Ishikawa (cell line): ENCODE measurements at regions not wholly inside any gene's neighbourhood (a gene's known extent, or its start where the extent isn't known, plus 50 kb on each side); places are given as distances from the start of the nearest gene placed in this dataset.

Experiments
- CEBPB ChIP-seq: IDR thresholded peaks from 2 replicates; pipeline ENCODE4 v1.6.1; 2012
- CREB1 ChIP-seq: IDR thresholded peaks from 2 replicates; pipeline ENCODE4 v1.6.1; 2012; ENCODE audit warnings: low read depth
- EGR1 ChIP-seq: IDR thresholded peaks from 2 replicates; pipeline ENCODE4 v1.6.1; 2012
- EP300 ChIP-seq: IDR thresholded peaks from 2 replicates; pipeline ENCODE4 v1.6.1; 2012; ENCODE audit warnings: borderline replicate concordance
- RAD21 ChIP-seq: IDR thresholded peaks from 2 replicates; pipeline ENCODE4 v1.6.1; 2012; ENCODE audit warnings: low read depth
- TAF1 ChIP-seq: IDR thresholded peaks from 2 replicates; pipeline ENCODE4 v1.6.1; 2012; ENCODE audit warnings: low read depth, mild to moderate bottlenecking
- TCF12 ChIP-seq: IDR thresholded peaks from 2 replicates; pipeline ENCODE4 v1.6.1; 2012; ENCODE audit warnings: low read depth
- YY1 ChIP-seq: IDR thresholded peaks from 2 replicates; pipeline ENCODE4 v1.6.1; 2012; ENCODE audit warnings: low read depth
- ZBTB7A ChIP-seq: IDR thresholded peaks from 2 replicates; pipeline ENCODE4 v1.6.1; 2012; ENCODE audit warnings: low read depth
- TF ChIP-seq, protein P1 (sequence below): IDR thresholded peaks from 2 replicates; pipeline ENCODE4 v1.6.1; 2012; ENCODE audit warnings: low read depth, mild to moderate bottlenecking
- TF ChIP-seq, protein P2 (sequence below): IDR thresholded peaks from 2 replicates; pipeline ENCODE4 v1.6.1; 2012

DNA sequence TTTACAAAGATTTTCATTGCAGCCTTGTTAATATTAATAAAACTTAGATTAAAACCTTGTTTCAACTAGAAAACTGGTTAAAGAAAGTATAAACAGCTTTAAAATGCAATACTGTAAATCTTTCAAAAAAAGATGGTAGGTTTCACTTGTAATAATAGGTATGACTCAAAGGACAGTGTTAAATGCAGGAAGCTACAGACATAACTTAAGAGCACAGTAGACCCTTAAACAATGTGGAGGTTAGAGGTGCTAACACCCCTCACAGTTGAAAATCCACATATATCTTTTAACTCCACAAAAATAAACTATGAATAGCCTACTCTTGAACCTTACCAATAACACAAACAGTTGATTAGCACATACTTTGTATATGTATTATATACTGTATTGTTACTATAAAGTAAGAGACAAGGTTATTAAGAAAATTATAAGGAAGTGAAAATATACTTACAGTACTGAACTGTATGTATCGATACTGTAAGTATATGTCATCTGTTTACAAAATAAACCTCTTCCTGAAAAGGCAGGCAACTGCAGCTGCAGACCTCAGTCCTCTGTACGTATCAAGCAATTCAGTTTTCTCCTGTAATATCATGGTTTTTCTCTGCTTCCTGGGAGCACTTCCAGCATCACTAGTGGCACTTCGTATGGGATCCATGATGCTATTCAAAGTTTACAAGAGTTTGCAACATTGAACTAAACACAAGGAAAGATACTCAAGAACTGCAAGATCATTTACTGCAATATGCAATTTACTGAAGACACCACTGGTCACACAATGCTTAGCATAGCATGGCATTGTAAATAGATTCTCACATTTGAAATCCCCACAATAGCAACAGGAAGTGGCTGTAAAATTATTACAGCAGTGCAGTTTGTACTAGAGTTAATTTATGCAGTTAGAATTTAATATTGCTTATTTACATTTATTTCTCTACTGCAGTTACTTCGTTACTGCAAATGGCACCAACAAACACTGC is 610.5 kb upstream of the LRRTM4 start:
- TF ChIP-seq YY1 (no peak), CEBPB (no peak), RAD21 (no peak), CREB1 (no peak), TCF12 (no peak), ZBTB7A (no peak), EGR1 (no peak), TAF1 (no peak), EP300 (no peak)
- TF ChIP-seq, protein P1, sequence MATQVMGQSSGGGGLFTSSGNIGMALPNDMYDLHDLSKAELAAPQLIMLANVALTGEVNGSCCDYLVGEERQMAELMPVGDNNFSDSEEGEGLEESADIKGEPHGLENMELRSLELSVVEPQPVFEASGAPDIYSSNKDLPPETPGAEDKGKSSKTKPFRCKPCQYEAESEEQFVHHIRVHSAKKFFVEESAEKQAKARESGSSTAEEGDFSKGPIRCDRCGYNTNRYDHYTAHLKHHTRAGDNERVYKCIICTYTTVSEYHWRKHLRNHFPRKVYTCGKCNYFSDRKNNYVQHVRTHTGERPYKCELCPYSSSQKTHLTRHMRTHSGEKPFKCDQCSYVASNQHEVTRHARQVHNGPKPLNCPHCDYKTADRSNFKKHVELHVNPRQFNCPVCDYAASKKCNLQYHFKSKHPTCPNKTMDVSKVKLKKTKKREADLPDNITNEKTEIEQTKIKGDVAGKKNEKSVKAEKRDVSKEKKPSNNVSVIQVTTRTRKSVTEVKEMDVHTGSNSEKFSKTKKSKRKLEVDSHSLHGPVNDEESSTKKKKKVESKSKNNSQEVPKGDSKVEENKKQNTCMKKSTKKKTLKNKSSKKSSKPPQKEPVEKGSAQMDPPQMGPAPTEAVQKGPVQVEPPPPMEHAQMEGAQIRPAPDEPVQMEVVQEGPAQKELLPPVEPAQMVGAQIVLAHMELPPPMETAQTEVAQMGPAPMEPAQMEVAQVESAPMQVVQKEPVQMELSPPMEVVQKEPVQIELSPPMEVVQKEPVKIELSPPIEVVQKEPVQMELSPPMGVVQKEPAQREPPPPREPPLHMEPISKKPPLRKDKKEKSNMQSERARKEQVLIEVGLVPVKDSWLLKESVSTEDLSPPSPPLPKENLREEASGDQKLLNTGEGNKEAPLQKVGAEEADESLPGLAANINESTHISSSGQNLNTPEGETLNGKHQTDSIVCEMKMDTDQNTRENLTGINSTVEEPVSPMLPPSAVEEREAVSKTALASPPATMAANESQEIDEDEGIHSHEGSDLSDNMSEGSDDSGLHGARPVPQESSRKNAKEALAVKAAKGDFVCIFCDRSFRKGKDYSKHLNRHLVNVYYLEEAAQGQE, result no peak
- TF ChIP-seq, protein P2, sequence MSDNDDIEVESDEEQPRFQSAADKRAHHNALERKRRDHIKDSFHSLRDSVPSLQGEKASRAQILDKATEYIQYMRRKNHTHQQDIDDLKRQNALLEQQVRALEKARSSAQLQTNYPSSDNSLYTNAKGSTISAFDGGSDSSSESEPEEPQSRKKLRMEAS, result no peak
